Liver (tissue), 3 donors: ENCODE measurements at regions not wholly inside any gene's neighbourhood (a gene's known extent, or its start where the extent isn't known, plus 50 kb on each side); places are given as distances from the start of the nearest gene placed in this dataset.

Source experiments
- EGR1 ChIP-seq, 2 donors: IDR thresholded peaks; 2 replicates each; pipeline ENCODE4 v1.6.1; 2016 to 2018; ENCODE audit warnings: antibody characterized with exemption in 2 of 2, low read depth in 2 of 2
- FOXA1 ChIP-seq: IDR thresholded peaks from 2 replicates; pipeline ENCODE4 v1.6.1; 2016; ENCODE audit warnings: antibody characterized with exemption
- HNF4G ChIP-seq: IDR thresholded peaks from 2 replicates; pipeline ENCODE4 v1.6.1; 2016; ENCODE audit warnings: antibody characterized with exemption
- JUND ChIP-seq, 2 donors: IDR thresholded peaks; 2 replicates each; pipeline ENCODE4 v1.6.1; 2016; ENCODE audit warnings: antibody characterized with exemption in 2 of 2
- NR2F2 ChIP-seq: IDR thresholded peaks from 2 replicates; pipeline ENCODE4 v1.6.1; 2016; ENCODE audit warnings: antibody characterized with exemption
- RAD21 ChIP-seq, 2 donors: IDR thresholded peaks; 2 replicates each; pipeline ENCODE4 v1.6.1; 2016; ENCODE audit warnings: antibody characterized with exemption in 2 of 2, mild to moderate bottlenecking in 2 of 2
- SP1 ChIP-seq: IDR thresholded peaks from 2 replicates; pipeline ENCODE4 v1.6.1; 2018; ENCODE audit warnings: antibody characterized with exemption, mild to moderate bottlenecking
- TAF1 ChIP-seq: conservative IDR thresholded peaks from 2 replicates; pipeline ENCODE4 v1.6.1; 2016; ENCODE audit warnings: antibody characterized with exemption, mild to moderate bottlenecking
- YY1 ChIP-seq: IDR thresholded peaks from 2 replicates; pipeline ENCODE4 v1.6.1; 2016; ENCODE audit warnings: antibody characterized with exemption, mild to moderate bottlenecking
- TF ChIP-seq, protein P1 (sequence below): fragments of 150-350 bp; IDR thresholded peaks from 2 replicates; pipeline ENCODE4 v1.5.1; 2017; ENCODE audit warnings: improper control_type of control experiment, low read depth, low read length; ENCODE audit not compliant: missing input control
- TF ChIP-seq, protein P2 (sequence below): IDR thresholded peaks from 2 replicates; pipeline ENCODE4 v1.6.1; 2016; ENCODE audit warnings: antibody characterized with exemption, mild to moderate bottlenecking
- TF ChIP-seq, protein P3 (sequence below): IDR thresholded peaks from 2 replicates; pipeline ENCODE4 v1.6.1; 2016; ENCODE audit warnings: antibody characterized with exemption
- TF ChIP-seq, protein P4 (sequence below): IDR thresholded peaks from 2 replicates; pipeline ENCODE4 v1.6.1; 2016; ENCODE audit warnings: antibody characterized with exemption
- donor health status: healthy.
- donor health status: healthy.

DNA sequence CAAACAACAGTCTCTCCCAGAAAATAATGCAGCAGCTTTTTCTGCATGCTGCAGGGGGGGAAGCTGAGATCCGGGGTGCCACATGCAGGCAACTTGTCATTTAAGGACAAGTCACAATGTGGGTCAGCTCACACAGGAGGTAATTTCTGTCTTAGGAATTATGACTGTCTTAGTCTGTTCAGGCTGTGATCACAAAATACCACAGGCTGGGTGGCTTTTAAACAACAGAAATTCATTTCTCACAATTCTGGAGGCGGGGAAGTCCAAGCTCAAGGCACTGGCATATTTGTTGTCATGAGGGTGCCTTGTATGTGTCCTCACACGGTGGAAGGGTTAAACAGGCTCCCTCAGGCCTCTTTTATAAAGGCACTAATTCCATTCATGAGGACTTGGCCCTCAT, 127.7 kb downstream of the DIRAS2 start:
- TF ChIP-seq, protein P1, sequence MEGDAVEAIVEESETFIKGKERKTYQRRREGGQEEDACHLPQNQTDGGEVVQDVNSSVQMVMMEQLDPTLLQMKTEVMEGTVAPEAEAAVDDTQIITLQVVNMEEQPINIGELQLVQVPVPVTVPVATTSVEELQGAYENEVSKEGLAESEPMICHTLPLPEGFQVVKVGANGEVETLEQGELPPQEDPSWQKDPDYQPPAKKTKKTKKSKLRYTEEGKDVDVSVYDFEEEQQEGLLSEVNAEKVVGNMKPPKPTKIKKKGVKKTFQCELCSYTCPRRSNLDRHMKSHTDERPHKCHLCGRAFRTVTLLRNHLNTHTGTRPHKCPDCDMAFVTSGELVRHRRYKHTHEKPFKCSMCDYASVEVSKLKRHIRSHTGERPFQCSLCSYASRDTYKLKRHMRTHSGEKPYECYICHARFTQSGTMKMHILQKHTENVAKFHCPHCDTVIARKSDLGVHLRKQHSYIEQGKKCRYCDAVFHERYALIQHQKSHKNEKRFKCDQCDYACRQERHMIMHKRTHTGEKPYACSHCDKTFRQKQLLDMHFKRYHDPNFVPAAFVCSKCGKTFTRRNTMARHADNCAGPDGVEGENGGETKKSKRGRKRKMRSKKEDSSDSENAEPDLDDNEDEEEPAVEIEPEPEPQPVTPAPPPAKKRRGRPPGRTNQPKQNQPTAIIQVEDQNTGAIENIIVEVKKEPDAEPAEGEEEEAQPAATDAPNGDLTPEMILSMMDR = no peak
- no peak for TF ChIP-seq EGR1 (IDR thresholded peaks at IDR 0.05; ENCODE audit: low read depth in 2 of 2)
- TF ChIP-seq, protein P2, sequence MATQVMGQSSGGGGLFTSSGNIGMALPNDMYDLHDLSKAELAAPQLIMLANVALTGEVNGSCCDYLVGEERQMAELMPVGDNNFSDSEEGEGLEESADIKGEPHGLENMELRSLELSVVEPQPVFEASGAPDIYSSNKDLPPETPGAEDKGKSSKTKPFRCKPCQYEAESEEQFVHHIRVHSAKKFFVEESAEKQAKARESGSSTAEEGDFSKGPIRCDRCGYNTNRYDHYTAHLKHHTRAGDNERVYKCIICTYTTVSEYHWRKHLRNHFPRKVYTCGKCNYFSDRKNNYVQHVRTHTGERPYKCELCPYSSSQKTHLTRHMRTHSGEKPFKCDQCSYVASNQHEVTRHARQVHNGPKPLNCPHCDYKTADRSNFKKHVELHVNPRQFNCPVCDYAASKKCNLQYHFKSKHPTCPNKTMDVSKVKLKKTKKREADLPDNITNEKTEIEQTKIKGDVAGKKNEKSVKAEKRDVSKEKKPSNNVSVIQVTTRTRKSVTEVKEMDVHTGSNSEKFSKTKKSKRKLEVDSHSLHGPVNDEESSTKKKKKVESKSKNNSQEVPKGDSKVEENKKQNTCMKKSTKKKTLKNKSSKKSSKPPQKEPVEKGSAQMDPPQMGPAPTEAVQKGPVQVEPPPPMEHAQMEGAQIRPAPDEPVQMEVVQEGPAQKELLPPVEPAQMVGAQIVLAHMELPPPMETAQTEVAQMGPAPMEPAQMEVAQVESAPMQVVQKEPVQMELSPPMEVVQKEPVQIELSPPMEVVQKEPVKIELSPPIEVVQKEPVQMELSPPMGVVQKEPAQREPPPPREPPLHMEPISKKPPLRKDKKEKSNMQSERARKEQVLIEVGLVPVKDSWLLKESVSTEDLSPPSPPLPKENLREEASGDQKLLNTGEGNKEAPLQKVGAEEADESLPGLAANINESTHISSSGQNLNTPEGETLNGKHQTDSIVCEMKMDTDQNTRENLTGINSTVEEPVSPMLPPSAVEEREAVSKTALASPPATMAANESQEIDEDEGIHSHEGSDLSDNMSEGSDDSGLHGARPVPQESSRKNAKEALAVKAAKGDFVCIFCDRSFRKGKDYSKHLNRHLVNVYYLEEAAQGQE = no peak
- TF ChIP-seq TAF1 = no peak
- no peak for TF ChIP-seq YY1
- TF ChIP-seq, protein P3, sequence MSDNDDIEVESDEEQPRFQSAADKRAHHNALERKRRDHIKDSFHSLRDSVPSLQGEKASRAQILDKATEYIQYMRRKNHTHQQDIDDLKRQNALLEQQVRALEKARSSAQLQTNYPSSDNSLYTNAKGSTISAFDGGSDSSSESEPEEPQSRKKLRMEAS = no peak
- TF ChIP-seq FOXA1 = no peak
- no peak for TF ChIP-seq SP1
- no peak for TF ChIP-seq HNF4G
- no peak for TF ChIP-seq NR2F2
- TF ChIP-seq, protein P4, sequence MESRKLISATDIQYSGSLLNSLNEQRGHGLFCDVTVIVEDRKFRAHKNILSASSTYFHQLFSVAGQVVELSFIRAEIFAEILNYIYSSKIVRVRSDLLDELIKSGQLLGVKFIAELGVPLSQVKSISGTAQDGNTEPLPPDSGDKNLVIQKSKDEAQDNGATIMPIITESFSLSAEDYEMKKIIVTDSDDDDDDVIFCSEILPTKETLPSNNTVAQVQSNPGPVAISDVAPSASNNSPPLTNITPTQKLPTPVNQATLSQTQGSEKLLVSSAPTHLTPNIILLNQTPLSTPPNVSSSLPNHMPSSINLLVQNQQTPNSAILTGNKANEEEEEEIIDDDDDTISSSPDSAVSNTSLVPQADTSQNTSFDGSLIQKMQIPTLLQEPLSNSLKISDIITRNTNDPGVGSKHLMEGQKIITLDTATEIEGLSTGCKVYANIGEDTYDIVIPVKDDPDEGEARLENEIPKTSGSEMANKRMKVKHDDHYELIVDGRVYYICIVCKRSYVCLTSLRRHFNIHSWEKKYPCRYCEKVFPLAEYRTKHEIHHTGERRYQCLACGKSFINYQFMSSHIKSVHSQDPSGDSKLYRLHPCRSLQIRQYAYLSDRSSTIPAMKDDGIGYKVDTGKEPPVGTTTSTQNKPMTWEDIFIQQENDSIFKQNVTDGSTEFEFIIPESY = no peak
- no peak for TF ChIP-seq JUND (IDR thresholded peaks at IDR 0.05)
- TF ChIP-seq RAD21 (IDR thresholded peaks at IDR 0.05) = no peak
